ENCODE measurements at regions not wholly inside any gene's neighbourhood (a gene's known extent, or its start where the extent isn't known, plus 50 kb on each side); places are given as distances from the start of the nearest gene placed in this dataset.

GRCh38 chr7:28358423-28358868, 53.9 kb upstream of the CREB5 start:
- Histone ChIP-seq H3K9me3 (no peaks in the 10 kb centered on the region), H3K4me3 (ENCODE audit: low read depth, low read length) (no peak overlapping the region), H3K36me3 (no peaks in the 10 kb centered on the region), H3K27me3 (no peaks in the 10 kb centered on the region), H3K4me1 (peaks cover 10% of the 10 kb centered on the region; the same call in 1 of the 2 replicates)
- no peak for DNase-seq
- TF ChIP-seq, protein P1, sequence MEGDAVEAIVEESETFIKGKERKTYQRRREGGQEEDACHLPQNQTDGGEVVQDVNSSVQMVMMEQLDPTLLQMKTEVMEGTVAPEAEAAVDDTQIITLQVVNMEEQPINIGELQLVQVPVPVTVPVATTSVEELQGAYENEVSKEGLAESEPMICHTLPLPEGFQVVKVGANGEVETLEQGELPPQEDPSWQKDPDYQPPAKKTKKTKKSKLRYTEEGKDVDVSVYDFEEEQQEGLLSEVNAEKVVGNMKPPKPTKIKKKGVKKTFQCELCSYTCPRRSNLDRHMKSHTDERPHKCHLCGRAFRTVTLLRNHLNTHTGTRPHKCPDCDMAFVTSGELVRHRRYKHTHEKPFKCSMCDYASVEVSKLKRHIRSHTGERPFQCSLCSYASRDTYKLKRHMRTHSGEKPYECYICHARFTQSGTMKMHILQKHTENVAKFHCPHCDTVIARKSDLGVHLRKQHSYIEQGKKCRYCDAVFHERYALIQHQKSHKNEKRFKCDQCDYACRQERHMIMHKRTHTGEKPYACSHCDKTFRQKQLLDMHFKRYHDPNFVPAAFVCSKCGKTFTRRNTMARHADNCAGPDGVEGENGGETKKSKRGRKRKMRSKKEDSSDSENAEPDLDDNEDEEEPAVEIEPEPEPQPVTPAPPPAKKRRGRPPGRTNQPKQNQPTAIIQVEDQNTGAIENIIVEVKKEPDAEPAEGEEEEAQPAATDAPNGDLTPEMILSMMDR (IDR thresholded peaks at IDR 0.05; ENCODE audit: low read depth, low read length) = no peak

DNA sequence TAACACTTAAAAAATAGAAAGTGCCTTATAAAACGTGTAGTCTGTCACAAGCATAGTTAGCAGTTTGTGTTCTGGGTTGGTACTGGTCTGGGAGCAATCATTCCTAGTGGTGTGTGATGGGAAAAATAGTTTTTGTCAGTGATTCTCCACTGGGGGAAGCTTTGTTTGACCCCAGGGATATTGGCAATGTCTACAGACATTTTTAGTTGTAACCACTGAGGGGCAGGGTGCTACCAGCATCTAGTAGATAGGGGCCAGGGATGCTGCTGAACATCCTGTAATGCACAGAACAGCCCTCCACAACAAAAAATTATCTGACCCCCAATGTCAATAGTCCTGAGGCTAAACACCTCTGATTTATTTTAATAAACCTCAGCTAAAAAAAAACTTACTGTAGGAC, 51.6 kb upstream of the CREB5 start:
- peak; percentile 53 for DNase-seq
- no peak overlapping the region for H3K4me3 ChIP-seq (ENCODE audit: low read depth, low read length)
- H3K4me1 ChIP-seq = peaks cover 10% of the 10 kb centered on the region; the same call in 1 of the 2 replicates
- no peaks in the 10 kb centered on the region for H3K9me3 ChIP-seq
- H3K27me3 ChIP-seq = no peaks in the 10 kb centered on the region
- TF ChIP-seq, protein P1 (IDR thresholded peaks at IDR 0.05; ENCODE audit: low read depth, low read length) = peak; percentile 63
- no peaks in the 10 kb centered on the region for H3K36me3 ChIP-seq

DNA sequence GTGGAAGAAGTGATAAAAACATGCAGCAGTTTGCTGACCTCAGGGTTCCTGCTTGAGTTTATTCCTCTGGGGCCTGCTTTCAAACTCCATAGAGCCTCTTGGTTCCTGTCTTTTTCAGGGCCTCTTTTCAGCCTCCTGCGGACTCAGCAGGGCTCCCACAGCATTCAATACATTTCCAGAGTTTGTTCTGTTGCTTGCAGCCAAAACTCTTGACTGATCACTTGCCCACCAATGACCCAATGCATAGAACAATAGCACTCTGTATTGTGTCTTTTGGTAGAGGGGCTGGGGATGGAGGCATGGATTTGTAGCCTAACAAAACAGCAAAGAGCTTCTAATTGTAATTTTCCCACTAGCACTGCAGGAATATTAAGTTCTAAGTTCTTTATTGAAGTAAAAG, 50.8 kb upstream of the CREB5 start:
- Histone ChIP-seq H3K9me3 (no peaks in the 10 kb centered on the region), H3K4me3 (ENCODE audit: low read depth, low read length) (no peak overlapping the region), H3K4me1 (peaks cover 2% of the 10 kb centered on the region; the same call in 1 of the 2 replicates), H3K36me3 (no peaks in the 10 kb centered on the region), H3K27me3 (no peaks in the 10 kb centered on the region)
- DNase-seq = no peak
- TF ChIP-seq, protein P1 (IDR thresholded peaks at IDR 0.05; ENCODE audit: low read depth, low read length) = no peak

DNA sequence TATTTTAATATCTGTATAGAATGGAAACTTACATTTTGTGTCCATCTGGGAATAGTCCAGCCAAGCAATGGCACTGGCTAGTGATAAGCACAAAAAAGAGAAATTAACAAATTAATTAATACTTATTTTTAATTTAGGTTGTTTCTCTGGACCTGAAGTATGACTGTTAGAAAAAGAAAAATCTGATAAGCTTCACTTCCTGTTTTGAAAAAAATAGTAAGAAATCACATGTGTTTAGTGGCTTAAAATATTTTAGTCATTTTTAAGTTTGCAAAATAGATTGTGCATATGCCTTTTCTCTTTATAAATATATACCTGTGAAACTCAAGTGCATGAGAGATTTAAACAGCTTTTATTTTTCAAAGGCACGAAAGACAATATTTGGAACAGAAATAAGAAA, 50.1 kb upstream of the CREB5 start:
- H3K4me3 ChIP-seq (ENCODE audit: low read depth, low read length) = no peak overlapping the region
- H3K27me3 ChIP-seq = no peaks in the 10 kb centered on the region
- H3K9me3 ChIP-seq = no peaks in the 10 kb centered on the region
- no peaks in the 10 kb centered on the region; the same call in 1 of the 2 replicates for H3K4me1 ChIP-seq
- DNase-seq = no peak
- TF ChIP-seq, protein P1 (IDR thresholded peaks at IDR 0.05; ENCODE audit: low read depth, low read length) = no peak
- H3K36me3 ChIP-seq = no peaks in the 10 kb centered on the region
